ENCODE measurements at regions not wholly inside any gene's neighbourhood (a gene's known extent, or its start where the extent isn't known, plus 50 kb on each side); places are given as distances from the start of the nearest gene placed in this dataset.
A peak's percentile ranks its signal among the peaks of the same experiment; 100 is the strongest.
"Not testable (repeated sequence)": the region's sequence is repeated elsewhere in the genome, so short reads cannot be mapped to it uniquely, and the experiment has no call there.

DNA sequence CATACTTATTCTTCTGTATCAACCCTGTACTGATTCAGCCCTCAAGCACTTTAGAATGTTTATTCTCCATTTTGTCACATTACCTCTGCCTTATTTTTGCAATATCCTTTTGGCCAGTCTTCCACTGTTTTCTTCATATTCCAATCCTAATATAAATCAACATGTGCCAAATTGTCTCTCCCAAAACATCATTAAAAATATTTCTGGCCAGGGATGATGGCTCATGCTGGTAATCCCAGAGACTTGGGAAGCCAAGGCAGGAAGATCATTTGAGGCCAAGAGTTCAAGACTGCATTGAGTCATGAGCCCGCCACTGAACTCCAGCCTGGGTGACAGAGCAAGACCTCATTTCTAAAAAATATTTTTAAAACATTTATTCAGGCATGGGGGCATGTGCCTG lies 641.4 kb upstream of the CBLB start:
- DNase-seq (ENCODE audit: low read depth in 1 of 2, low spot score in 1 of 2), result no peak

- DNase-seq (ENCODE audit: low read depth in 1 of 2, low spot score in 1 of 2), result no peak
These were observed 644.0 kb upstream of the CBLB start for GRCh38 chr3:106512846-106513245.

GRCh38 chr3:106514431-106514830 lies 645.6 kb upstream of the CBLB start:
- no peak for DNase-seq (ENCODE audit: low read depth in 1 of 2, low spot score in 1 of 2)

DNA sequence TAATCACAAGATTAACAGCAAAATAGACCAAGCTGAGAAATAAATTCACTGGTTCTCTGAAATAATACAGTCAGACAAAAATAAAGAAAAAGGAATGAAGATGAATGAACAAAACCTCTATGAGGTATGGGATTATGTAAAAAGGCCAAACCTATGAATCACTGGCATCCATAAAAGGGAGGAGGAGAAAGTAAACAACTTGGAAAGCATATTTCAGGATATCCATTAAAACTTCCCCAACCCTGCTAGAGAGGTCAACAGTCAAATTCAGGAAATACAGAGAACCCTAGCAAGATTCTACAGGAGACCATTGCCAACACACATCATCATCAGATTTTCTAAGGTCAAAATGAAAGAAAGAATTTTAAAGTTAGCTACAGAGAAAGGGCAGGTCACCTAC lies 649.7 kb upstream of the CBLB start:
- no peak for DNase-seq (ENCODE audit: low read depth in 1 of 2, low spot score in 1 of 2)

GRCh38 chr3:106522397-106522796 lies 653.6 kb upstream of the CBLB start:
- no peak for DNase-seq (ENCODE audit: low read depth in 1 of 2, low spot score in 1 of 2)

DNA sequence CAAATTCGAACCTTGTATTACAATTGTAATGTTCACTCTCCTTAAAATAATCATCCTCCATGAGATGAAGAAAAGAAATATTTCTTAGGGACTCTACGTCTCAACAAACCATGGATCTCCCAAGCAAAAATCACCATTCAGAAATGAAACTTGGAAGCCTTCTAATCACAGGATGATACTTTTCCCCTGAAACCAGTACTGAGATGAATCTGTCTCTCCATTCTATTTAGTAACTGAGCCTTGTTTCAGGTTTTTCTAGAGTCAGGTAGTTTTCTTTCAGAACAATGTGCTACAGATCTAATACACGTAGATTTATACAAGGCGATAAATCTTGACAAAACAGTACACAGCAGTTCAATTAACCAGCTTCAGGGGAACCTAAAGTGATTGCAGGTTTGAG lies 660.1 kb upstream of the CBLB start:
- no peak for DNase-seq (ENCODE audit: low read depth in 1 of 2, low spot score in 1 of 2)

- no peak for DNase-seq (ENCODE audit: low read depth in 1 of 2, low spot score in 1 of 2)
These were observed 660.9 kb upstream of the CBLB start for GRCh38 chr3:106529738-106530137.

- DNase-seq (ENCODE audit: low read depth in 1 of 2, low spot score in 1 of 2), result no peak
These were observed 661.6 kb upstream of the CBLB start for GRCh38 chr3:106530367-106530766.

- not testable (repeated sequence) for DNase-seq (ENCODE audit: low read depth in 1 of 2, low spot score in 1 of 2)
These were observed 663.0 kb upstream of the CBLB start for GRCh38 chr3:106531771-106532329.

GRCh38 chr3:106533093-106533787 lies 664.4 kb upstream of the CBLB start:
- no peak for DNase-seq (ENCODE audit: low read depth in 1 of 2, low spot score in 1 of 2)

DNA sequence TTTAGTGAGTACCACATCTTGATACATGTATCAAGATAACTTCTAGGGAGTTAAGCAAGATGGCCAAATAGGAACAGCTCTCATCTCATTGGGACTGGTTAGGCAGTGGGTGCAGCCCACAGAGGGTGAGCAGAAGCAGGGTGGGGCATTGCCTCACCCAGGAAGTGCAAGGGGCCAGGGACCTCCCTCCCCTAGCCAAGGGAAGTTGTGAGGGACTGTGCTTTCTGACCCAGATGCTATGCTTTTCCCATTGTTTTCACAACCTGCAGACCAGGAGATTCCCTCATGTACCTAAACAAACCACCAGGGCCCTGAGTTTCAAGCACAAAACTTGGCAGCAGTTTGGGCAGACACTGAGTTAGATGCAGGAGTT lies 665.0 kb upstream of the CBLB start:
- DNase-seq (ENCODE audit: low read depth in 1 of 2, low spot score in 1 of 2), result no peak

DNA sequence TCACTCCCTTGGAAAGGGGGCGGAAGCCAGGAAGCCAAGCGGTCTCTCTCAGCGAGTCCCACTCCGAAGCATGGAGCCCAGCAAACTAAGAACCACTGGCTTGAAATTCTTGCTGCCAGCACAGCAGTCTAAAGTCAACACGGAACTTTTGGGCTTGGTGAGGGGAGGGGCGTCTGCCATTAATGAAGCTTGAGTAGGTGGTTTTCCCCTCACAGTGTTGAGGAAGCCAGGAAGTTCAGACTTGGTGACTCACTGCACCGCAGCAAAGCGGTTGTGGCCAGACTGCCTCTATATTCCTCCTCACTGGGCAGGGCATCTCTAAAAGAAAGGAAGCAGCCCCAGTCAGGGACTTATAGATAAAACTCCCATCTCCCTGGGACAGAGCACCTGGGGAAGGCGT lies 665.4 kb upstream of the CBLB start:
- peak in 1 of 2 donors; percentile 6 for DNase-seq (ENCODE audit: low read depth in 1 of 2, low spot score in 1 of 2)

GRCh38 chr3:106540743-106541142 lies 671.9 kb upstream of the CBLB start:
- DNase-seq (ENCODE audit: low read depth in 1 of 2, low spot score in 1 of 2), result no peak

GRCh38 chr3:106542101-106542769 lies 673.4 kb upstream of the CBLB start:
- DNase-seq (ENCODE audit: low read depth in 1 of 2, low spot score in 1 of 2), result no peak

GRCh38 chr3:106552351-106553043 lies 683.7 kb upstream of the CBLB start:
- DNase-seq (ENCODE audit: low read depth in 1 of 2, low spot score in 1 of 2), result no peak

DNA sequence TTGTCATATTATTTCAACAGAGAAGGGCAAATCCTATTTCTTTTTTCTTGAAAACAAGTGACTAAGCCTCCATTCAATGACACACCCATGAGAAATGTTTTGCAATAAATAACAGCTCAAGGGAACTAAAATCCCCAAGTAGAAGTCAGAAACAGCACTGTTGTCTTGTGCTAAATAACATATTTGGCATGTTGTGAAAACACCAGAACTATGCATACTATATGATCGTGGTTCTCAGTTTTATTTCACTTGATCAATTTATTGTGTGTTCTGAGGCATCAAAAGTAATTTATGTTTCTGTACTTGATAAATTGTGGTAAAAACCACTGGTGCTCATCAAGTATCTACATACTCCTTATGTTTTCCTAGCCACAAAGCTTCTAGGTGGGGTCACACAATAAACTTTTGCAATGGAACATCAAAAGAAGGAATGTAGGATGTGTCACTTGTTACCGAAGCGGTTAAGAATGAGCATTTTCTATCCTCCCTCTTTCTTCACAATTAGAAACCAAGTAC lies 691.7 kb upstream of the CBLB start:
- no peak for DNase-seq (ENCODE audit: low read depth in 1 of 2, low spot score in 1 of 2)

GRCh38 chr3:106566277-106566676 lies 697.5 kb upstream of the CBLB start:
- DNase-seq (ENCODE audit: low read depth in 1 of 2, low spot score in 1 of 2), result no peak

GRCh38 chr3:106570426-106570825 lies 701.6 kb upstream of the CBLB start:
- no peak for DNase-seq (ENCODE audit: low read depth in 1 of 2, low spot score in 1 of 2)

DNA sequence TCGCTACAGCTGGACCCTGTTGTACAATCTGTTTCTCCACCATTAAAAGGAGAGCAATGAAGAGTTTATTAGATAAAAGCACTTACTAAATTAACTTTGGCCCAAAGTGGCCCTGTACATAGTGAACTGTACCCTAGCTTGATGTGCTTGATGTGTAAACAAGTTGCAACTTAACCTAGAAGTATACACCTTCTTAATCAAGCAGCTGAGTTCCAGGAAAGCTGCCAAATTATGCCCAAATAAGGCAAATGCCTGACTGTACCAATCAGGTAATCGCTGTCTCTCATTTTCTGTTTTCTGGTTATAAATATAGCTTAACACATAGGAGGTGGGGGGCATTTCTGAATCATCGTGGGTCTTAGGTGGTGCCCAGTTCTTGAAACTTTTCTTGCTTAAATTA lies 704.8 kb upstream of the CBLB start:
- no peak for DNase-seq (ENCODE audit: low read depth in 1 of 2, low spot score in 1 of 2)

- no peak for DNase-seq (ENCODE audit: low read depth in 1 of 2, low spot score in 1 of 2)
These were observed 706.2 kb upstream of the CBLB start for GRCh38 chr3:106575029-106575428.

DNA sequence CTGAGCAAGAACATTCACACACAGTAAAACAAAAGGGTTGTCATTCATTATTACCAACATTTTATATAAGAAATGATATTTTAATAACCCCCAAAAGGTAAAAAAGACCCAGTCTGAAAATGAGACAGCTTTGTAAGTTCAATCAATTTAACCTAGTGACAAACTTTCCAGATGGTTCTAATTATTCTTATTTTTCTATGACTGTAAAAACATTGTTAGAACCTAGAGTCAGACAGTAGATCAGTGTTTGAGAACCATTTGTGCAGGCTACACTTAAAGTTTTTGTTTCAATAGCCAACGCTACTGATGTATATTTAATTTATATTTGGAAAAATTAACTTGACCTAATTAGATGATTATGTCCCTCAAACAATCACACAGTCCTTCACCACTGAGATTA lies 708.4 kb upstream of the CBLB start:
- no peak for DNase-seq (ENCODE audit: low read depth in 1 of 2, low spot score in 1 of 2)

DNA sequence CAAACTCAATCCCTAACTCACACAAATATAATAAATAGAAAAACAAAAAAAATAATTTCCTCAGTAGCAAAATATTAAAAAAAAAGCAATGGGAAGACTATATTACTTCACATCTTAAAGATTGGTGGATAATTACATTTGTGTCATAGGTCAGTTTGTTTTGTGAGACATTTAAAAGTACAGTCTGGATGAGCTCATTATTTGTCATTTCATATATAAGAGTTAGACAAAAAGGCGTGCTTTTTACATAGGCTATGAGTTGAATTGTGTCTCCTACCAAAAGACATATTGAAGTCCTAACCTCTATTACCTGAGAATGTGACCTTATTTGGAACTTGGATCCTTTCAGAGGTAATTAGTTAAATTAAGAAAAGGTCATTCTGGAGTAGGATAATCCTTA lies 710.1 kb upstream of the CBLB start:
- no peak for DNase-seq (ENCODE audit: low read depth in 1 of 2, low spot score in 1 of 2)
